H1 (cell line): ENCODE measurements at regions not wholly inside any gene's neighbourhood (a gene's known extent, or its start where the extent isn't known, plus 50 kb on each side); places are given as distances from the start of the nearest gene placed in this dataset.

ENCODE experiments used
- ATF2 ChIP-seq: IDR thresholded peaks from 2 replicates; pipeline ENCODE4 v1.6.1; 2012; ENCODE audit warnings: low read length, inconsistent platforms
- CBX8 ChIP-seq: fragments of 300-800, 300-1000 bp; sonication (generic); IDR thresholded peaks from 2 replicates; pipeline ENCODE4 v1.7.1; 2016; ENCODE audit warnings: low read depth, low read length, borderline replicate concordance
- CHD2 ChIP-seq: IDR thresholded peaks from 2 replicates; pipeline ENCODE4 v1.6.1; 2012; ENCODE audit warnings: low read length, improper control_type of control experiment
- CHD7 ChIP-seq: fragments of 300-600 bp; sonication (generic); IDR thresholded peaks from 2 replicates; pipeline ENCODE4 v1.7.1; 2012; ENCODE audit warnings: low read length, moderate library complexity, mild to moderate bottlenecking, inconsistent platforms; ENCODE audit not compliant: insufficient replicate concordance
- CTBP2 ChIP-seq: IDR thresholded peaks from 2 replicates; pipeline ENCODE4 v1.7.0; 2011; ENCODE audit warnings: borderline replicate concordance, mild to moderate bottlenecking, moderate library complexity, mixed read lengths, low read length; ENCODE audit not compliant: insufficient read depth, insufficient read length
- EZH2 ChIP-seq: fragments of 200-600 bp; sonication (generic); IDR thresholded peaks from 2 replicates; pipeline ENCODE4 v1.7.1; 2012; ENCODE audit warnings: low read depth, mild to moderate bottlenecking, moderate library complexity, low read length, inconsistent platforms; ENCODE audit not compliant: severe bottlenecking
- GABPA ChIP-seq: IDR thresholded peaks from 2 replicates; pipeline ENCODE4 v1.6.1; 2011; ENCODE audit warnings: mild to moderate bottlenecking, low read length, moderate library complexity, borderline replicate concordance; ENCODE audit not compliant: insufficient read depth
- POLR2AphosphoS5 ChIP-seq: IDR thresholded peaks from 2 replicates; pipeline ENCODE4 v1.6.1; 2011; ENCODE audit warnings: low read depth, low read length
- SRF ChIP-seq: IDR thresholded peaks from 2 replicates; pipeline ENCODE4 v1.6.1; 2011; ENCODE audit warnings: mild to moderate bottlenecking, low read depth, low read length, moderate library complexity
- SUZ12 ChIP-seq: fragments of 200-600 bp; sonication (generic); IDR thresholded peaks from 2 replicates; pipeline ENCODE4 v1.6.1; 2012; ENCODE audit warnings: mild to moderate bottlenecking, inconsistent platforms, low read length, moderate library complexity, mixed read lengths

DNA sequence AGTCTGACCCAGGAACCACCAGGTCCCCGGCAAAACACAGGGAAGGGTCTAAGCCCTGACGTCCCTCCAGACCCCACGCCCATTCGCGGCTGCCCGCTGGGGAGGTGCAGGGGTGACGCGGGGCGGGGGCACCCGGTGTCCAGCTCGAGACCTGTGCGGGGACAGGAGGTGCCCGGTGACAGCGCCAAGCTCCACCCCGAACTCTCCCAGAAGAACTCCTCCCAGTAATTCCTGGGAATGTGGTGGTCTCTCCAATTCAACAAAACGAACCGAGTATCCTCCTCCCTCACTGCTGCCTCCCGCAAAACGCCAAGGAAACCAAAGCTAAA, 164.1 kb upstream of the PDE10A start (continued):
- TF ChIP-seq CHD7, result no peak
- TF ChIP-seq CBX8, result no peak
- TF ChIP-seq SUZ12, result no peak
- TF ChIP-seq ATF2, result no peak
- TF ChIP-seq SRF, result no peak
- no peak for TF ChIP-seq POLR2AphosphoS5
- TF ChIP-seq CTBP2, result no peak
- TF ChIP-seq GABPA, result no peak
- no peak for TF ChIP-seq EZH2
- no peak for TF ChIP-seq CHD2
